HepG2 (cell line): ENCODE measurements at regions not wholly inside any gene's neighbourhood (a gene's known extent, or its start where the extent isn't known, plus 50 kb on each side); places are given as distances from the start of the nearest gene placed in this dataset.

ENCODE experiments used
- ATAC-seq: fragments of 200-7000 bp; cut with Tn5 transposase; 3 replicates; pipeline ENCODE4 v1.9.1; 2020; ENCODE audit warnings: mild to moderate bottlenecking, moderate library complexity
- BruUV-seq: library from RNA; stranded (reverse); fragments of 400-500 nt; replicated peaks from 2 replicates; lab custom pipeline; 2021; lab: Mats Ljungman, UMichigan
- CTCF ChIA-PET: fragments of 300-600 bp; formaldehyde crosslinking; extraction: SDS; loops from one replicate; lab custom pipeline; 2021; ENCODE audit warnings: low total read pairs, inconsistent platforms, low intra/inter-chr PET ratio; lab: Yijun Ruan, JAX
- POLR2A ChIA-PET: fragments of 350-600 bp; sonication (Branson Sonifier 250); formaldehyde crosslinking; loops from one replicate; lab custom pipeline; 2020; ENCODE audit warnings: antibody characterized with exemption, inconsistent platforms; lab: Yijun Ruan, JAX
- DNase-seq: peaks from one replicate; pipeline ENCODE4 v3.0.0-alpha.2; 2015; ENCODE audit warnings: low spot score
- FAIRE-seq: peaks from 3 replicates; lab custom pipeline; 2011; peaks lifted over from hg19 to GRCh38; lab: Jason Lieb, UNC
- H2AFZ ChIP-seq: one replicate; pipeline ENCODE4 v1.6.1; 2011; ENCODE audit warnings: low read length, inconsistent platforms
- H3K27ac ChIP-seq: fragments of 300-600 bp; 3 replicates; pipeline ENCODE4 v1.8.0; 2011; ENCODE audit warnings: mixed run types, mild to moderate bottlenecking, mixed read lengths, low read length, inconsistent platforms; ENCODE audit not compliant: insufficient read depth; ENCODE audit errors: extremely low read length
- H3K27me3 ChIP-seq, 2 experiments: fragments of 200-600 bp in 1 of 2; 2 replicates in 1 of 2; 3 replicates in 1 of 2; pipeline versions ENCODE4 v1.6.0 to v1.8.0; 2011; ENCODE audit warnings: low read length in 2 of 2, mild to moderate bottlenecking in 2 of 2, moderate library complexity in 2 of 2, inconsistent platforms in 1 of 2; ENCODE audit not compliant: insufficient read depth in 2 of 2, control insufficient read depth in 1 of 2
- H3K36me3 ChIP-seq, 2 experiments: fragments of 200-600 bp in 1 of 2; replicated peaks in 1 of 2; 2 replicates in 1 of 2; 3 replicates in 1 of 2; pipeline versions ENCODE4 v1.5.1 to v1.8.0; 2011; ENCODE audit warnings: low read length in 2 of 2, inconsistent platforms in 1 of 2; ENCODE audit not compliant: insufficient read depth in 2 of 2, control insufficient read depth in 1 of 2
- H3K4me1 ChIP-seq: 2 replicates; pipeline ENCODE4 v1.5.1; 2012; ENCODE audit warnings: low read length, inconsistent platforms; ENCODE audit not compliant: insufficient read depth
- H3K4me2 ChIP-seq: 2 replicates; pipeline ENCODE4 v1.6.0; 2011; ENCODE audit warnings: low read depth, low read length, inconsistent platforms
- H3K4me3 ChIP-seq, 3 experiments: fragments of 200-600 bp in 1 of 3; sonication (generic), shearing (Covaris generic) in 1 of 3; replicated peaks in 1 of 3; 2 replicates each; pipeline ENCODE4 v1.5.1; 2011 to 2016; ENCODE audit warnings: low read length in 3 of 3, inconsistent platforms in 2 of 3, low read depth in 2 of 3, mild to moderate bottlenecking in 2 of 3, control low read depth in 1 of 3, mixed read lengths in 1 of 3; ENCODE audit not compliant: insufficient read depth in 1 of 3
- H3K79me2 ChIP-seq: one replicate; pipeline ENCODE4 v1.6.1; 2011; ENCODE audit warnings: low read length, inconsistent platforms; ENCODE audit not compliant: insufficient read depth
- H3K9ac ChIP-seq: 2 replicates; pipeline ENCODE4 v1.6.0; 2011; ENCODE audit warnings: mild to moderate bottlenecking, low read depth, low read length, inconsistent platforms; ENCODE audit not compliant: insufficient read depth
- H3K9me3 ChIP-seq: 2 replicates; pipeline ENCODE4 v1.5.1; 2012; ENCODE audit warnings: mild to moderate bottlenecking, low read length
- H4K20me1 ChIP-seq: 2 replicates; pipeline ENCODE4 v1.6.0; 2011; ENCODE audit warnings: inconsistent platforms, mild to moderate bottlenecking, low read length, moderate library complexity; ENCODE audit not compliant: insufficient read depth
- CC2D1A ChIP-seq: sonication (generic); formaldehyde crosslinking; IDR thresholded peaks from 2 replicates; pipeline ENCODE4 v1.8.1; 2023; ENCODE audit warnings: mild to moderate bottlenecking, missing genetic modification reagents
- E2F2 ChIP-seq: sonication (generic); formaldehyde crosslinking; IDR thresholded peaks from 2 replicates; pipeline ENCODE4 v1.4.0; 2020; ENCODE audit warnings: missing genetic modification reagents, borderline replicate concordance
- MNT ChIP-seq: fragments of 450-650 bp; IDR thresholded peaks from 2 replicates; pipeline ENCODE4 v1.6.1; 2016
- RAD51 ChIP-seq: fragments of 450-650 bp; IDR thresholded peaks from 2 replicates; pipeline ENCODE4 v1.6.1; 2016; ENCODE audit warnings: borderline replicate concordance
- USF2 ChIP-seq, 2 experiments: sonication (generic) in 1 of 2; formaldehyde crosslinking in 1 of 2; IDR thresholded peaks; 2 replicates each; pipeline versions ENCODE4 v1.5.1 to v1.6.1; 2011 to 2020; ENCODE audit warnings: borderline replicate concordance in 1 of 2, low read depth in 1 of 2, low read length in 1 of 2, mild to moderate bottlenecking in 1 of 2, missing genetic modification reagents in 1 of 2, moderate library complexity in 1 of 2
- ZNF143 ChIP-seq: sonication (generic); formaldehyde crosslinking; IDR thresholded peaks from 2 replicates; pipeline ENCODE4 v1.4.0; 2020; ENCODE audit warnings: missing genetic modification reagents
- ZNF33B ChIP-seq: sonication (generic); formaldehyde crosslinking; IDR thresholded peaks from 2 replicates; pipeline ENCODE4 v1.5.1; 2020; ENCODE audit warnings: mild to moderate bottlenecking, missing genetic modification reagents
- ZNF737 ChIP-seq: sonication (generic); formaldehyde crosslinking; IDR thresholded peaks from 2 replicates; pipeline ENCODE4 v1.5.0; 2020; ENCODE audit warnings: missing genetic modification reagents, mild to moderate bottlenecking, borderline replicate concordance
- ZNF850 ChIP-seq: sonication (generic); formaldehyde crosslinking; conservative IDR thresholded peaks from 2 replicates; pipeline ENCODE4 v1.9.0; 2021; ENCODE audit warnings: mild to moderate bottlenecking, missing genetic modification reagents
- ZNF891 ChIP-seq: sonication (generic); formaldehyde crosslinking; IDR thresholded peaks from 2 replicates; pipeline ENCODE4 v1.5.0; 2020; ENCODE audit warnings: mild to moderate bottlenecking, missing genetic modification reagents
- WGBS: methylation state at CpG from one replicate; pipeline ENCODE4 v1.1.6; 2017; ENCODE audit warnings: low lambda C conversion rate; 5-methylcytosine and 5-hydroxymethylcytosine counted together
- in situ Hi-C: cut with HindIII; loops from 2 replicates; pipeline ENCODE4 v1.10.0; 2017; ENCODE audit warnings: low pct_unique_long_range_greater_than_20kb; ENCODE audit not compliant: extremely low pct_ligation_motif_present
- intact Hi-C: fragments of 100-400 bp; cut with micrococcal nuclease; formaldehyde crosslinking; loops from one replicate; pipeline ENCODE4 v1.10.0; 2022; ENCODE audit not compliant: unreplicated experiment
- TF ChIP-seq, protein P1 (sequence below): sonication (generic); formaldehyde crosslinking; IDR thresholded peaks from 2 replicates; pipeline ENCODE4 v1.4.0; 2020; ENCODE audit warnings: missing genetic modification reagents, borderline replicate concordance

GRCh38 chr20:51335329-51335841 is 207.1 kb downstream of the NFATC2 start:
- Histone ChIP-seq H3K4me1 (no peaks in the 10 kb centered on the region), H3K4me3 (no peak overlapping the region), H3K9ac (no peak overlapping the region), H2AFZ (no peak overlapping the region), H3K4me2 (no peak overlapping the region), H3K9me3 (no peaks in the 10 kb centered on the region), H3K36me3 (no peaks in the 10 kb centered on the region), H4K20me1 (no peaks in the 10 kb centered on the region), H3K27ac (no peak overlapping the region), H3K27me3 (peaks cover 3 to 8% of the 10 kb centered on the region in 2 experiments; a peak in 1 of 5 replicates), H3K79me2 (no peaks in the 10 kb centered on the region)
- TF ChIP-seq, protein P1, sequence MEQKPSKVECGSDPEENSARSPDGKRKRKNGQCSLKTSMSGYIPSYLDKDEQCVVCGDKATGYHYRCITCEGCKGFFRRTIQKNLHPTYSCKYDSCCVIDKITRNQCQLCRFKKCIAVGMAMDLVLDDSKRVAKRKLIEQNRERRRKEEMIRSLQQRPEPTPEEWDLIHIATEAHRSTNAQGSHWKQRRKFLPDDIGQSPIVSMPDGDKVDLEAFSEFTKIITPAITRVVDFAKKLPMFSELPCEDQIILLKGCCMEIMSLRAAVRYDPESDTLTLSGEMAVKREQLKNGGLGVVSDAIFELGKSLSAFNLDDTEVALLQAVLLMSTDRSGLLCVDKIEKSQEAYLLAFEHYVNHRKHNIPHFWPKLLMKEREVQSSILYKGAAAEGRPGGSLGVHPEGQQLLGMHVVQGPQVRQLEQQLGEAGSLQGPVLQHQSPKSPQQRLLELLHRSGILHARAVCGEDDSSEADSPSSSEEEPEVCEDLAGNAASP (CRISPR knock-in tag): no peak
- ATAC-seq (no peak), DNase-seq (no peak), FAIRE-seq (no peak)
- WGBS: 45% methylated on average over 8 of the region's 8 CpGs
- BruUV-seq: no TSS peak
- ChIA-PET POLR2A (no interaction called here), CTCF (no interaction called here)
- intact Hi-C loops (no loop called here), in situ Hi-C loops (no loop called here)

GRCh38 chr20:51334609-51335008 is 207.9 kb downstream of the NFATC2 start:
- no peak overlapping the region for H3K27ac ChIP-seq
- no peak overlapping the region for H2AFZ ChIP-seq
- WGBS: 23% methylated on average over 9 of the region's 9 CpGs
- no peak overlapping the region for H3K4me3 ChIP-seq
- peaks cover 3 to 8% of the 10 kb centered on the region in 2 experiments; a peak in 1 of 5 replicates for H3K27me3 ChIP-seq
- H3K4me2 ChIP-seq: no peak overlapping the region
- CTCF ChIA-PET: no interaction called here
- DNase-seq (no peak), ATAC-seq (no peak; the same call in 2 of the 3 replicates), FAIRE-seq (no peak)
- H4K20me1 ChIP-seq: no peaks in the 10 kb centered on the region
- BruUV-seq: no TSS peak
- in situ Hi-C loops (no loop called here), intact Hi-C loops (no loop called here)
- H3K36me3 ChIP-seq: no peaks in the 10 kb centered on the region
- H3K79me2 ChIP-seq: no peaks in the 10 kb centered on the region
- H3K9me3 ChIP-seq: no peaks in the 10 kb centered on the region
- no peak overlapping the region for H3K9ac ChIP-seq
- H3K4me1 ChIP-seq: no peaks in the 10 kb centered on the region
- POLR2A ChIA-PET: no interaction called here
- TF ChIP-seq CC2D1A (CRISPR knock-in tag) (no peak), USF2 (IDR thresholded peaks at IDR 0.05; ENCODE audit: low read depth, low read length) (peak; percentile 40; the same call in 1 of the 2 replicates), USF2 (CRISPR knock-in tag; IDR thresholded peaks at IDR 0.05; ENCODE audit: borderline replicate concordance) (no peak), MNT (peak; percentile 60; the same call in 1 of the 2 replicates), ZNF850 (CRISPR knock-in tag) (no peak), ZNF143 (CRISPR knock-in tag) (no peak), E2F2 (no peak), ZNF33B (no peak), ZNF891 (no peak), ZNF737 (CRISPR knock-in tag) (0 out of 2 replicates have a peak, but pooled peaks have one; percentile 37), RAD51 (peak; percentile 51; the same call in 1 of the 2 replicates)
